M059J (cell line): ENCODE measurements at regions not wholly inside any gene's neighbourhood (a gene's known extent, or its start where the extent isn't known, plus 50 kb on each side); places are given as distances from the start of the nearest gene placed in this dataset.
A peak's percentile ranks its signal among the peaks of the same experiment; 100 is the strongest.

ENCODE experiments used
- DNase-seq: peaks from one replicate; pipeline ENCODE4 v3.0.0-alpha.2; 2012; ENCODE audit warnings: low read depth

DNA sequence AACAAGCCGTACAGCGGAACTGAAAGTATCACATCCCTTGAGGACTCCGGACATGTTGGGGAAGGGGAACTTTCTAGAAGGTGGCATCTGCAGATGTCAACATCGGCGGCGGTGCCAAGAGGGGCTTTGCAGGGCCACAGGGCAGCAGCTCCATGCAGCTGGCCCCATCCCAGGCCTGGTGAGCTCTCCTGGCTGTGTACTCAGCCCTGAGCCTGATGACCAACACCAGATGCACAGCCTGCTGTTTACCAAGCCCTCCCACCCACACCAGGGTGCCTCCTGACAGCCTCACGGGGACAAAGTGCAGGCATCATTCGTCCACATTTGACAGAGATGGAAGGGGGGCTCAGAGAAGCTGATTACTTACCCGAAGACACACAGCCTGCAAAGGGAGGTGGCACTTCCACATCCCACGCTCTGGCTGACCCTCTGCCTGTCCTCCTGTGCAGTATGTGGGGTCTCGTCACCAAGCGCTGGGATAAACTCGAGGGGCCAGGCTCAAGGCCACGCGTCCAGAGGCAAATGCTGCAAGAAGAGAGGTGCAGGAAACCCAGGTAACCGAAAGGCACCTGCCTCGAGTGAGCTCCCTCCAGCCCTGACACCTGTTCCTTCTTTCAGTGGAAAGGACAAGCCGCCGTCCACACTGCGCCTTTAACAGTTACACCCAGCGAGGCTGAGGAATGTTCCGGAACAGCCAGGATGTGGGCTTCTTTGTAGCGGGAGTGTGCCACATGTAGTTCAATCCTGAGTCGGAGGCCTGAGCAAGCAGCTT lies 69.0 kb upstream of the ASAP2 start:
- no peak for DNase-seq

DNA sequence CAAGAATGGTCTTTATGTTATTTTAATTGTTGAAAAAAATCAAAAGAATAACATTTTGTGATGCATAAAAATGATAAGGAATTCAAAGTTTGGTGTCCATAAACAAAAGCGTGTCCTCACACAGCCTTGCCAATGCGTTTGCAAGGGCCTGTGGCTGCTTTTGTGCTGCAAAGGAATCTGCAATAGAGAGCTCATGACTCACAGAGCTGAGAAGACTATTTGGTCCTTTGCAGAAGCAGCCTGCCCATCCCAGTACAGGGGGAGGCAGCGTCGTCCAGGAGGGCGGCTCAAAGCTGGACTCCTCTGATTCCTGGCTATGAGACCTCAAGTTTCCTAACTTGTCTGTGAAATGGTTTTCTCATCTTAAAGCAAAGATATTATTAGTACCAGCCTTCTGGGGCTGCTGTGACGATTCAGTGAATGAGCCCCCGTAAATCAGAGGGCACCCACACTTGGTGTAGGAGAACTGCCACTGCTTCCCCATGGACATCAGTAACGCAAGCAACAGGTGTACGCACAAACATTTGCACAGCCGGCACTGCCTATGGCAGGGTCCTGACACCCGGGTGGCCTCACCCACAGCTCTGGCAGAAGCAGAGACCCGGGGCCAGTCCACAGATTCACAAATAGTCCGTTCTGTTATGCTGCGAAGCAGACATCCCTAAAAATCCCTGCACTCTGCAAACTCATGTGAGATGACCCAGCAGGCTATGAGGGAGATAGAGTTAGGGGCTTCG lies 70.6 kb upstream of the ASAP2 start:
- DNase-seq, result peak; percentile 23

DNA sequence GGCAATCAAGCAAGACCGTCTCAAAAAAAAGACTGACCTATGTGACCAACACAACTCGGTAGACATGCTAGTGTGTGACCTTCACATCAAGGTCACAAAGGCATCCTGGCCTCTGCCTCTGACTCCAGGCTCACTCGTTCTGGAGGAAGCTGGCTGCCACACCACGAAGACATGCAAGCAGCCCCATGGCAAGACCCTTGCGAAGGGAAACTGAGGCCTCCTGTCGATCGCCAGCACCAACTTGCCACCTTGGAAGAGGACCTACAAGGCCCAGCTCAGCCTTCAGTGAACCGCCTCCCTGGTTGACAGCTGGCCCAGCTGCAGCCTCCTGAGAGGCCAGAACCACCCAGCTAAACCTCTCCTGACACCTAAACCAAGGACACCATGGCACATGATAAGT lies 79.3 kb upstream of the ASAP2 start:
- no peak for DNase-seq

DNA sequence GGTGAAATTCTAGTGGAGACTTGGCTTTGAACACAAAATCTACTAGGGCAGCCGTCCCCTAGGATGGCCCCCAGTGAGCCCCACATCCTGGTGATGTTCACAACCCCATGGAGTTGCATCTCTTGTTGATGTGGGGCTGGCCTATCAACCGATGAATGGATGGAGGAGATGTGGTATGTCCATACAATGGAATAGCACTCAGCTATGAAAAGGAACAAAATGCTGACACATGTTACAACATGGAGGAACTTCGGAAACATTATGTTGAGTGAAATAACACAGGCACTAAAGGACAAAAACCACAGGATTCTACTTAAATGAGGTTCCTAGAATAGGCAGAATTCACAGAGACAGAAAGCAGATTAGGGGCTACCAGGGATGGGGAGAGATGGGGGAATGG lies 80.1 kb upstream of the ASAP2 start:
- no peak for DNase-seq

DNA sequence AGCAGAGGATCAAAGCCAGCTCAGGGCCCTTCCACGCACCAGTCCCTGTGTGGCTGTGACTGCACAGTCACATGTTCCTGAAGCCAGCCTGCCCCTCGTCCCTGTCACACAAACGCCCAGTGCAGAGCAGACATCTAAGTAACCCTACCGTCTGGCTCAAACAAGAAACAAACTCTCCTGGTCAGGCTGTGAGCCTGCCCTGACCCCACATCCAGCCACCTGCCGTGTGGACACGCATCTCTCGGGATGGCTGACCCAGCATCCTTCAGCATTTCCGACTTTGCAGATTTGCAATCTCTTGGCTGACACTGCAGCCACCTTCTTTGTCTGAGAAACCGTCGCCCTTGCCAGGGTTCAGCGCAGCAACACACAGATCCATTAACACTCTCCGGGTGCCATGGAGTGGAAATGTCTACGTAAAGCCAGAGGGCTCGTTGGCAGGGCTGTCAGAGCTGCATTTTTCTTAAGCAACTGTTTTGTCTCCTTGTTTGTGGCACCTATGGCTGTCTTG lies 82.3 kb upstream of the ASAP2 start:
- no peak for DNase-seq

DNA sequence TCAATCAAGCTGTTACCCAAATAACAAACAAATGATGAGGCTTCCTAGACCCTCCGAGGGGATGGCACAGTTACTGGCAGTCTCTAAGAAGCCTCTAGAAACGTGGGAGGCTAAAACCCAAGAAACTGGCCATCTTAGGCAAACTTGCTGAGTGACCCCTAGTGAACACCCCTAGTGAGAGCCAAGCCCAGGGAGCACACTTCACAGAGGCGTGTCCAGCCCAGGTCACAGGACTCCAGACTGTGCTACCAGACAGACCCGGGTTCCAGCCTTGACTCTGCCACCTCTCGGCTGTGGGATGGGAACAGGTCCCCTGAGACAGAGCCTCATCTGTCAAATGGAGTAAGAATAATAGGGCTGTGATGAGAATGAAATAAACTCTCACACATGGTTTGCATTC lies 83.5 kb upstream of the ASAP2 start:
- no peak for DNase-seq

DNA sequence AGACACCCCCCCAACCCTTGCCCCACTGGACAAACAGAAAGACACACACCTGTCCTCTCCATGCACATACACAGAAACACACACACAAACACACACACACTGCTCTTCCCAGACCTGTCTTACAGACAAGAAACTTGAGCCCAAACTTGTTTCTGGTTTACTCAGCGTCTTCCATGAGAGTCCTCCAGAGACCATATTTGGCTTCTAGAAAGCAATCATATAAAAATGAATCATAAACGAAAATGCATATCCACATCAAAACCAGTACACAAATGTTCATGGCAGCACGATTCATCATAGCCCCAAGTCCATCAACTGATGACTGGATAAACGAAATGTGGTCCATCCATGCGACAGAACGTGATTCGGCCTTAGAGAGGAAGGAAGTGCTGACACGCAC lies 84.2 kb upstream of the ASAP2 start:
- no peak for DNase-seq

DNA sequence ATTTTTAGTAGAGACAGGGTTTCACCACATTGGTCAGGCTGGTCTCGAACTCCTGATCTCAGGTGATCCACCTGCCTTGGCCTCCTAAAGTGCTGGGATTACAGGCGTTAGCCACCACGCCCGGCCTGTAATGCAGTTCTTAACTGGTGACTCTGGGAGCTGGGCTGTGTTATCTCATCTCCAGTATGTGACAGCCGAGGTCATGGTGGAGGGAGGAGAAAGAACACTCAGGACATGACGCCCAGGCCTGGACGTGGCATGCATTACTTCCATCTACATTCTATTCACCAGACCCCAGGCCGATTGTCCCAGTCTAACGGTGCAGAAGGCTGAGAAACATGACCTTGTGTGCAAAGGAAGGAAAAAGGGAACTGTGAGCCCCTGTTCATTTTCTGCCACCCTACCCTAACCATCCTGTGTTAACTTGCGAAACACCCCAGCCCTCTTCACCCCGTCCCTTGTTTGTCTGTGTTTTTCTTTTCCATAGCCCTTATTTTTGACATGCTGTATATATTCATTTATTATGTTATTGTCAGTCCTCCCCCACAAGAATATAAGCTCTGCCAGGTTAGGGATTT lies 88.1 kb upstream of the ASAP2 start:
- no peak for DNase-seq

DNA sequence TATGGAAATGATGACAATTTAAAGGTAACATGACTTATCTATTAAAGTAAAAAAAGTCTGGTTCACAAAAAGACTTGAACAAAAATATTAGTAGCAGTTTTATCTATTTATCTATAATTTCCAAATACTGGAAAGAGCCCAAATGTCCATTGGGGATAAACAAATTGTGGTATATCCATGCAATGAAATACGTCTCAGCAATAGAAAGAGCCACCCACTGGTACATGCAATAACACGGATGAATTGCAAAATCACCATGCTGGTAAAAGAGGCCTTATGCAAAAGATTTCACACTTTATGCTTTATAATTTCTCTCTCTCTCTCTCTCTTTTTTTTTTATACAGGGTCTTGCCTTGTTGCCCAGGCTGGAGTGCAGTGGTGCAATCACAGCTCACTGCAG lies 91.4 kb upstream of the ASAP2 start:
- no peak for DNase-seq

DNA sequence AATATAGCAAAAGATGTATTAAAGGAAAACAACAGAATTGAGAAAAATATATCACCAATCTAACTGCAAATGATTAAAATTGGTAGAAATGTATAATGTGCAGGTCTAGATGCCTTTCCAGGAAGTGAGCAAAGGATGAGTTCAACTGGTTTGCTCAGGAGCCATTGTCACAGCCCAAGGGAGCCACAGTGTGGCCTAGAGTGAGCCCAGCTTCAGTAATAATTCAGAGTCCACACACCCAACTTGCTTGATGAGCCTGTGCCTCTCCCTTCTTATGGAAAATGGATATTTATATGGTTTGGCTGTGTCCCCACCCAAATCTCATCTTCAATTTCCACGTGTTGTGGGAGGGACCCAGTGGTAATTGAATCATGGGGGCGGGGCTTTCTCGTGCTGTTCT lies 92.2 kb upstream of the ASAP2 start:
- DNase-seq, result peak; percentile 23

DNA sequence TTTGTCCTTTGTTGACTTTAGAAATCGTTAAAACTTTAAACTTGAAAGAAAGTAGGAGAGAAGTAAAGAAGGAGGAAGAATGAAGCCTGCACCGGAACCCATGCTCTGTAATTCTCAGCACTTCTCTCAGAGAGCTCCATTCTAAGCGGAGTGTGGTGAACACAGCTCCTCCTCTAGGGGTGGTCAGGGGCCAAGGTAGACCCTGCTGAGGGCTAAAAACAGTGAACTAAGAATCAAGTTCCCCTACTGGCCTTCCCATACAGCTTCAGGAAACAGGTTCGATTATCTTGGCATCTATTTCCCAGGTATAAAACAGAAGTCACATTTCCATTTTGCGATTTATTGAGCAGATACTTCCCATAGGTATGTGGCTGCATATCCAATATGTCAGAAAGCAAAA lies 92.7 kb upstream of the ASAP2 start:
- no peak for DNase-seq

DNA sequence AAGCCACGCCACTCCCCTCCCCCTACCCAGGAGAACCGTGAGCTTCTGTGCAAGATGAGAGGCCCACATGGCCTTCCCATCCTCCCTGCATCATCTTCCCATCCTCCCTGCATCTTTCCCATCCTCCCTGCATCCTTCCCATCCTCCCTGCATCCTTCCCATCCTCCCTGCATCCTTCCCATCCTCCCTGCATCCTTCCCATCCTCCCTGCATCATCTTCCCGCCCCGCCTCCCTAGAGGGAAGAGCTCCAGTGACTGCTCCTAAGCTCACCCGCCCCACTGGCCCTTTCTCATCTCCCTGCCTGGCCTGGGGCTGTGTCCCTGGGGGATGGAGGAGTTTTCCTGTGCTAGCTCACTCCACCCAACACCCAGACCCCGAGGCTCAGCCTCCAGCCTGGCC lies 93.3 kb upstream of the ASAP2 start:
- no peak for DNase-seq

DNA sequence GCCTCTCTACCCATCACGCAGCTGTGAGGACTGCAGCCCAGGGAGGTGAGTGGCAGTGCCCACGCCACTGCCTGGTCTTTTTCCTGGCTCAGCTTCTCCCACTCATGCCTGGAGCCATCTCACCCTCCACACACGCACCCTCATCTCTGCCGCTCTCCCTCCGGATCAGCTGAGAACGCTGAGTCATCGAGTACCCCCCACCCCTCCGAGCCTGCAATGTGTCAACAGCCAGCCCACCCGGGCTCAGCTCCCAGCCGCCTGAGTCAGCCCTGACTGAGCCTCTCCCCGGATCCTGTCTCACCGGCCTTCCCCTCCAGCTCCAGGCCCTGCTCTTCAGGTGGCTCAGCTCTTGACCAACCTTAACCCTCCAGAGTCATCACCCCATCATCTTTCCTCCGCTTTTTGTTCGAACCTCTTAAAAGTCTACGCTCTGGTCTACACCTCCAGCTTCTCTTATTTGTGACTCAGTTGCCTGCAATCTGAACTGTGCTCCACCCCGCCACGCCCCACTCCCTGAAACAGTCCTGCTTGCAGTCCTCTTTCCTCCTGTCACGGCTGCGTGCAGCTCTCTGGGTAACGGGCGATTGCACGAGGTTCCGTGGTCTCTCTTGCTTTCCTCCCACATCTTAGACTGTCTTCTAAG lies 94.4 kb upstream of the ASAP2 start:
- peak; percentile 85 for DNase-seq

DNA sequence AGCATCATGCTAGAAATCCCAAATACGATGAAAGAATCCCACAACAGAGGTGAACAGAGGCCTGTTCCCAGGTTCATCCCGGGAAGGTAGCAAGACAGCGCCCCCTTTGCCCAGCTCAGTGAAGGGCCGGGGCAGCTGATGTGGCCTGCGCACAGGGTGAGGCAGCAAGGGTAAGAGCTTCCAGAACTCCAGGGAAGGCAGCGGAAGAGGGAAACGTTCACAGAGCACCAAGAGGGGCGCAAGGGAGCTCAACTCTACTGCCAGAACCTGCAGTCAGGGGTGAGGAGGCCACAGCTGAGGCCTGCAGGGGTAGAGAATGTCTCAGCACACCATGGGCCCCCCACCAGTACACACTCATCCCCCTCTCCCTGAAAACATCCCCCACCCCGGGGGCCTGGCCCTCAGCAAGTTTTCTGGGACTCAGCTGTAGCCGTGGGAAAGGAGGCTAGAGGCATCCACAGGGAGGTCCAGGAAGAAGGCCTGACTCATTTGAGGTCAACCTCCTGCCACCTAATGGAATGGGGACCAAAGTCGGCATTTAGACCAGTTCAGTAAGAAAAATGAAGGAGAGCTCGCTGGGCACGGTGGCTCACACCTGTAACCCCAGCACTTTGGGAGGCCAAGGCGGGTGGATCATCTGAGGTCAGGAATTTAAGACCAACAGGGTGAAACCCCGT lies 95.6 kb upstream of the ASAP2 start:
- DNase-seq, result peak; percentile 62

DNA sequence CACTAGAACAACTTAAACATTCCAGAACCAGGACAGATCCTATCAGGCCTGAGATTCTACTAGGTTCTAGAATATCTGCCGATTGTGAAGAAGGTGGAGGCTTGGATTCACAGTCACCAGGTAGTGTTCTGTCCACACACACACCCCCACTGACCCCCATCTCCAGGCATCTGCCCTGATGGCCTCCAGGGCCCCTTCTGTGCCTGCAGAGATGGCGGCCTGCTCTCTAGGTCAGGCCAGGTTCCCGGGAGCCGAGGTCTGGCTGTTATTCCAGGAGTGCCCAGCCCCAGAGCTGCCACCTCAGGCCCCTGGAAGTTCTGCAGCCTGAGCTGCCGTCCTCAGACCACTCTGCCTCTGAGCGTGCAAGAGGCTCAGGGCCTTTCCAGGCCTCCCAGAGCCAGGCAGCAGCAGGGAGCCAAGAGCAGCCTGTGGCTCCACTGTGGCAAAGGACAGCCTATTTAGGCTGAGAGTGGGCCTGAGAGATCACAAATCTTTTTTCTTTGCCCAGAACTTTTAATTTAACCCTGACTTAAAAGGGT lies 96.2 kb upstream of the ASAP2 start:
- no peak for DNase-seq

DNA sequence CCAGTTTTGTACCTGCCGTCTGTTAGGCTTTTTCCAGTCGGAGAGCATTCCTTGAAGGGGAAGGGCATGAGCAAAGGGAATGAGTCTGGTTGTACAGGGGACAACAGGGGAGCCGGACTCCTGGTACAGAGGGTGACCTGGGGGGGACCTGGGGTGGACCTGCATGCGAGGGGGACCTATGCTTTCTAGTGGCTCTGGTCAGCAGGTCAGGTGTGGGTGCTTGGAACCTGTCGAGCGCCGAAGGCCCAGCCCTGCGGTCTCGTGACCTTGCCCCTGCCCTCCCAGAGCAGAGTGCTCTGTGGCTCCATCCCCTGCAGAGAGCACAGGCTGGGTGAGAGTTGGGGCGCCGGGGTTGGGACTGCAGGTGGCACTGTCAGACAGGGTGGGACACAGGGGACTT lies 96.7 kb upstream of the ASAP2 start:
- DNase-seq, result no peak

DNA sequence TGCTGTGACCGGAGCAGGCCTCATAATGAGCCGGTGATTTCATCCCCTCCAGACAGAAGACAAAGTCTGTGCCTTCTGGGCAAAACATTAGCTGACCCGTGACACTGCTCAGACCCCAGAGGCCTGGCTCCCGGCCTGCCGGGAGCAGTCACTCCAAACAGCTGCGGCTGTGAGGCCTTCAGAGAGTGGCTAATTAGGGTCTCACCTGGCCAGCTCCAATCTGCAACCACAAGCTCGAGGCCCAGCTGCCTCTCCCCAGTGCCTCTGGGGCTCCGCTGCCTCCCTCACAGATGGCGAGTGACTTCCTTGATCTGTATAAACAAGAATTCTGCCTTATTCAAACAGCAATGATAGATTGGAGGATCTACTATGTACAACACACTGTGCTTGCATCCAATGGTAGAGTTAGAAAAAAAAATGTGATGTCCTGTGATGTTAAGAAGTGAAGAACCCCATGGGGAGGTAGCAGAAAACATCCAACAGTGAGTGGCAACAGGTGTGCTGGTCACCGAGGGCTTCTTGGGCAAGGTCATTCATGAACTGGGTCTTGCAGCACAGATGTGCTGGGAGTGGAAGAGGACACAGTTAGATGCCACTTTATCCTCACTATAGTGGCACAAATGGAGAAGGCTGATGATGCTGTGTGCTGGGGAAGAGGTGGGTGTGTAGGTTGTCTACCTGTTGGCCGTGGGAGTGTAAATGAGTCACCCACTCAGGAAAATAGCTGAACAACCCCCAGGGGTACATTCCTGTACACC lies 98.2 kb upstream of the ASAP2 start:
- peak; percentile 76 for DNase-seq

DNA sequence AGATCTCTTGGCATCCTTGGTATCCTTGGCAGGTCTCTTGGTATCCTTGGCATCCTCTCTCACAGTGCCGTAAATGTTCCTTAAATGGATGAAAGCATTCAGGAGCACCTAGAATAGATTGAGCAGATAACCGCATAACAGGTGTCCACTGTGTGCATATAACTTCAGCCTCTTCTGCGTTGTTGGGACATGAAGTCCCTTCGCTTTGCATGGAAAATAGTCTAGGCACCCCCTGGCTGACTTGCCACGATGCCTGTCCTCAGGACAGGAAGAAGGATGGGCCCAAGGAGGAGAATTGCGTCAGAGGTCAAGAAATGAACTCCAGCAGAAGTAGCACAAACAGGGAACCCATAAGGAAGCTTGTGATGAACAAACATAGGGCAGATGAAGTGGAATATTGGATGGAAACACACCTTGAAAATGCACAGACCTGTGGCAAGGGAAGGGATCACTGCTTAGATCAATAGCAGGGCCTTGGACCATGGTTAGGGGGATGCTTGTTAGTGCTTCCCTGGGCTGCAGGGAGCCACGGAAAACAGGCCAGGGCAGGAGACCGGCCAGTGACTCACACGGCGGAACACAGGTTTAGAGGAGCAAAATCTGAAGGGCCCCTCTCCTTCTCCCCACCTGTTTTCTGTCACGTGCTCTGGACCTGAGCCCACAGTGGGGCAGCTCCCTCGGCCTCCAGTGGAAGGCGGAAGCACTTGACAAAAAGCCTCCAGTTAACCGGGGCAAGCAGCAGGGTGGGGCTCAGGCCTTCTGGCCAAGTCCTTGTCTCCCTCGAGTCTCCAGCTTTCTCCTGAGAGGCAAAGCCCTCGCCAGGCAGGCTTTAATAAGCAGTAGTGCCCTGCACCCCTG lies 99.2 kb upstream of the ASAP2 start:
- no peak for DNase-seq

DNA sequence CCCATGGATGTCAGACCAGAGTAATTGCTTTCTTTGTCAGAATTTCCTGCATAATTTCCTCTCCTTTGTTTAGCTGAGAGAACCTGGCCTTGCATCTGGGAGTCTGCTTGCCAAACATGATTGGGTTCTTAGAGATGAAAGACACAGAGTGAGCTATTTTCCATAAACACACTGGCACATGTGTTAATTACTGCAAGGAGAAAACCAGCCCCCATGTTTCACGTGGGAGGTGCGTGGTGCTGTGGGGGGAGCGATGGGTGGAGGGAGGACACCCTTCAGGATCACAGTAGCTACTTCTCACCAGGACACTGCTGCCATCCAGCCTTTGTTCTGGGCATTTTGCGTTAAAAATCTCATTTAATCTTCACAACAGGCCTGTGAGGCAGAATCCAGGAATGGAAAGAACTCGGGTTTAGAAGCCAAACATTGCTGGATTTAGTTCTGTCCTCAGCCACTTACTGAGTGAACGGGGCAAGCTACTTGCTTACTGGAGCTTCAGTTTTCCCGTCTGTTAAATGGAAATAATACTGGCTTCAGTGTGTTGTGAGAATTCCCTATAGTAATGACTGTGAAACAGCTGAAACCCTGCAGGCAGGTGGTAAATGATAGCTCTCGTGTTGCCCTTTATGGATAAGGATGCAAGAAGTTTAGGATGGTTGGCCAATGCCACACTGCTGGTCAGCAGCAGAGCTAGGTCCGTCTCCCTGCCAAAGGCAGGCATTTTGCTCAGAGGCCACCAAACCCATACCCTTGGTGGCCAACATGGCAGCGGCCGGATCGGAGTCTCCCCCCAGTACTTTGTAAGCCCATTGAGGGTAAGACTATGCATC lies 100.1 kb upstream of the ASAP2 start:
- no peak for DNase-seq
